Prostate gland (tissue), 2 donors: ENCODE measurements at regions not wholly inside any gene's neighbourhood (a gene's known extent, or its start where the extent isn't known, plus 50 kb on each side); places are given as distances from the start of the nearest gene placed in this dataset.
A peak's percentile ranks its signal among the peaks of the same experiment; 100 is the strongest.
"Not testable (repeated sequence)": the region's sequence is repeated elsewhere in the genome, so short reads cannot be mapped to it uniquely, and the experiment has no call there.

Source experiments
- DNase-seq: peaks from one replicate; pipeline ENCODE4 v3.0.0-alpha.2; 2019; ENCODE audit warnings: low spot score
- H3K27ac ChIP-seq, 2 donors: fragments of 200-600 bp; sonication (generic); 2 replicates each; pipeline ENCODE4 v1.5.1; 2017 to 2019
- H3K27me3 ChIP-seq: fragments of 200-600 bp; sonication (generic); replicated peaks from 2 replicates; pipeline ENCODE4 v1.5.1; 2019; ENCODE audit not compliant: insufficient read depth
- H3K36me3 ChIP-seq, 2 donors: fragments of 200-600 bp; sonication (generic); 1 replicate in 1 of 2; 2 replicates in 1 of 2; pipeline versions ENCODE4 v1.5.1 to v1.8.1; 2017 to 2019
- H3K4me1 ChIP-seq: fragments of 200-600 bp; sonication (generic); replicated peaks from 2 replicates; pipeline ENCODE4 v1.5.1; 2019
- H3K4me3 ChIP-seq, 2 donors: fragments of 200-600 bp; sonication (generic); 2 replicates each; pipeline ENCODE4 v1.5.1; 2017 to 2019
- H3K9me3 ChIP-seq: fragments of 200-600 bp; sonication (generic); 2 replicates; pipeline ENCODE4 v1.5.1; 2017
- POLR2A ChIP-seq: fragments of 450-650 bp; IDR thresholded peaks from one replicate; pipeline ENCODE4 v1.6.1; 2016; ENCODE audit warnings: antibody characterized with exemption, mild to moderate bottlenecking
- POLR2AphosphoS5 ChIP-seq: sonication (generic); formaldehyde crosslinking; IDR thresholded peaks from one replicate; pipeline ENCODE4 v1.6.1; 2017; ENCODE audit warnings: antibody characterized with exemption
- WGBS: methylation state at CpG from one replicate; pipeline ENCODE4 v1.1.5; 2018; 5-methylcytosine and 5-hydroxymethylcytosine counted together
- intact Hi-C: fragments of 100-400 bp; cut with DNase I; formaldehyde crosslinking; loops from one replicate; pipeline ENCODE4 v1.14.2; 2022
- TF ChIP-seq, protein P1 (sequence below), 4 experiments: fragments of 200-600 bp in 2 of 4; fragments of 450-650 bp in 2 of 4; sonication (generic) in 2 of 4; IDR thresholded peaks; 1 replicate in 3 of 4; 2 replicates in 1 of 4; pipeline ENCODE4 v1.5.1; 2016 to 2019; ENCODE audit warnings: antibody characterized with exemption in 4 of 4, mild to moderate bottlenecking in 2 of 4, moderate library complexity in 2 of 4

- intact Hi-C loops: no loop called here
- Histone ChIP-seq H3K4me3 (no peak overlapping the region), H3K27me3 (no peaks in the 10 kb centered on the region), H3K27ac (no peak overlapping the region), H3K4me1 (no peaks in the 10 kb centered on the region), H3K9me3 (no peaks in the 10 kb centered on the region), H3K36me3 (no peaks in the 10 kb centered on the region)
- no peak for DNase-seq
- no peak for TF ChIP-seq POLR2AphosphoS5
- TF ChIP-seq, protein P1, sequence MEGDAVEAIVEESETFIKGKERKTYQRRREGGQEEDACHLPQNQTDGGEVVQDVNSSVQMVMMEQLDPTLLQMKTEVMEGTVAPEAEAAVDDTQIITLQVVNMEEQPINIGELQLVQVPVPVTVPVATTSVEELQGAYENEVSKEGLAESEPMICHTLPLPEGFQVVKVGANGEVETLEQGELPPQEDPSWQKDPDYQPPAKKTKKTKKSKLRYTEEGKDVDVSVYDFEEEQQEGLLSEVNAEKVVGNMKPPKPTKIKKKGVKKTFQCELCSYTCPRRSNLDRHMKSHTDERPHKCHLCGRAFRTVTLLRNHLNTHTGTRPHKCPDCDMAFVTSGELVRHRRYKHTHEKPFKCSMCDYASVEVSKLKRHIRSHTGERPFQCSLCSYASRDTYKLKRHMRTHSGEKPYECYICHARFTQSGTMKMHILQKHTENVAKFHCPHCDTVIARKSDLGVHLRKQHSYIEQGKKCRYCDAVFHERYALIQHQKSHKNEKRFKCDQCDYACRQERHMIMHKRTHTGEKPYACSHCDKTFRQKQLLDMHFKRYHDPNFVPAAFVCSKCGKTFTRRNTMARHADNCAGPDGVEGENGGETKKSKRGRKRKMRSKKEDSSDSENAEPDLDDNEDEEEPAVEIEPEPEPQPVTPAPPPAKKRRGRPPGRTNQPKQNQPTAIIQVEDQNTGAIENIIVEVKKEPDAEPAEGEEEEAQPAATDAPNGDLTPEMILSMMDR (IDR thresholded peaks at IDR 0.05): no peak
- TF ChIP-seq POLR2A: no peak
- 54% methylated on average over 5 of the region's 5 CpGs for WGBS
These were observed 107.0 kb upstream of the BMP2 start for GRCh38 chr20:6660441-6660840.

- H3K4me1 ChIP-seq, H3K4me3 ChIP-seq, H3K9me3 ChIP-seq, H3K36me3 ChIP-seq, H3K27ac ChIP-seq, DNase-seq, intact Hi-C loops, H3K27me3 ChIP-seq: not testable (repeated sequence)
- 94% methylated on average over 8 of the region's 8 CpGs for WGBS
These were observed 108.6 kb upstream of the BMP2 start for GRCh38 chr20:6658909-6659308.

GRCh38 chr20:6657904-6658303, 109.6 kb upstream of the BMP2 start:
- Histone ChIP-seq H3K36me3 (no peaks in the 10 kb centered on the region), H3K4me1 (no peaks in the 10 kb centered on the region), H3K9me3 (no peaks in the 10 kb centered on the region), H3K4me3 (no peak overlapping the region), H3K27me3 (no peaks in the 10 kb centered on the region), H3K27ac (no peak overlapping the region)
- intact Hi-C loops: no loop called here
- DNase-seq: no peak
- TF ChIP-seq POLR2A: no peak
- TF ChIP-seq, protein P1 (IDR thresholded peaks at IDR 0.05): no peak
- TF ChIP-seq POLR2AphosphoS5: no peak
- WGBS: 95% methylated on average over 2 of the region's 2 CpGs

DNA sequence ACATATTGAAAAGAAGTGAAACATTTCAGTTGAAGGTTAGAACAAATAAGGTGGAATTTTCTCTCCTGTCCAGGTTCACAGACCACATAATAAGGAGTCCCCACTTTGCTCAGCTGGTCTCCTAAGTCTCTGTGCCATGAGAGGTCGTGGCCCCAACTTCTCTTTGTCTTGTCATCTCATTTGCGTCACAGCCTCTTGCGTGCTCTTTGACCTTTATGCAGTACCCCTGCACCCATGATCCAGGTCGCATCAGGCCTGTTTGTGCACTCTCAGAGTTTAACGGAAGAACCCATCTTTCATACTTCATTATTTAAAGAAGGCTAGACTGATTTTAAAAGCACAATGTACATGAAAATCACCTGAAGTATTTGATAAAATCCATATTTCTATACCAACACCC, 110.4 kb upstream of the BMP2 start:
- 92% methylated on average over 5 of the region's 5 CpGs for WGBS
- intact Hi-C loops: no loop called here
- Histone ChIP-seq H3K4me3 (no peak overlapping the region), H3K27ac (no peak overlapping the region), H3K27me3 (no peaks in the 10 kb centered on the region), H3K9me3 (no peaks in the 10 kb centered on the region), H3K36me3 (no peaks in the 10 kb centered on the region), H3K4me1 (no peaks in the 10 kb centered on the region)
- TF ChIP-seq POLR2A (no peak), POLR2AphosphoS5 (no peak)
- TF ChIP-seq, protein P1 (IDR thresholded peaks at IDR 0.05): no peak
- DNase-seq: no peak

- 18% methylated on average over 10 of the region's 10 CpGs for WGBS
- no peaks in the 10 kb centered on the region for H3K4me1 ChIP-seq
These were observed 112.8 kb upstream of the BMP2 start for GRCh38 chr20:6654513-6655252.

More at GRCh38 chr20:6654513-6655252, 112.8 kb upstream of the BMP2 start:
- Histone ChIP-seq H3K9me3 (no peaks in the 10 kb centered on the region), H3K4me3 (no peak overlapping the region), H3K36me3 (no peaks in the 10 kb centered on the region), H3K27ac (peak overlapping the region; percentile 61 to 64), H3K27me3 (no peaks in the 10 kb centered on the region)
- intact Hi-C loops: no loop called here
- DNase-seq: peak; percentile 78
- TF ChIP-seq, protein P1 (IDR thresholded peaks at IDR 0.05): no peak
- TF ChIP-seq POLR2AphosphoS5: peak; percentile 51
- no peak for TF ChIP-seq POLR2A
